ENCODE measurements at regions not wholly inside any gene's neighbourhood (a gene's known extent, or its start where the extent isn't known, plus 50 kb on each side); places are given as distances from the start of the nearest gene placed in this dataset.

DNA sequence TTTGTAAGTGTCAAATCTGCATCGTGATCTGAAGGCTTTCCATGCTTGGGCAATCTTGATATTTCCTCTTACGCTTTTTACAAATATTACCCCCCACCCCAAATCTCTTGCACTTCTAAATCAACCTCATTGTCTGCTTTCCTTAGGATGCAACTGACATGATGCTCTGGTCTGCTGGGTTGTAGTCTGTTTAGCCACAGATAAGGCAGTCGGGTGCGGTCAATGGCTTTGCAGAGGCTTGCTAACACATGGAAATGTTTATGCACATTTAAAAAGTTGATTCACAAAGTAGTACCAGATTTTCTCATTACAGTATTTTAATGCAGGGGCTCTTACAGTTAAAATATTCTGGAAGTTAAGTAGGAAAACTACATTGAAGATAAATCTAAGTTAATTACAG, 172.5 kb downstream of the BAMBI start:
- TF ChIP-seq CTCF (IDR thresholded peaks at IDR 0.05): no peak
- TF ChIP-seq EZH2 (IDR thresholded peaks at IDR 0.05): no peak

All from neural progenitor cell (in vitro differentiated cells).